DOHH2 (cell line): ENCODE measurements at regions not wholly inside any gene's neighbourhood (a gene's known extent, or its start where the extent isn't known, plus 50 kb on each side); places are given as distances from the start of the nearest gene placed in this dataset.

Source experiments
- H3F3A ChIP-seq: fragments of 200-600 bp; sonication (generic), shearing (Covaris generic); 2 replicates; pipeline ENCODE4 v1.6.0; 2016; ENCODE audit warnings: antibody characterized with exemption, mild to moderate bottlenecking; ENCODE audit not compliant: control insufficient read depth, insufficient read depth
- H3K27ac ChIP-seq: fragments of 200-600 bp; sonication (generic); 2 replicates; pipeline ENCODE4 v1.5.1; 2014; ENCODE audit warnings: low read depth, mild to moderate bottlenecking, low read length, moderate library complexity
- H3K27me3 ChIP-seq: fragments of 200-600 bp; sonication (generic); 2 replicates; pipeline ENCODE4 v1.6.1; 2014; ENCODE audit warnings: mild to moderate bottlenecking, low read length, mixed read lengths; ENCODE audit not compliant: control insufficient read depth
- H3K36me3 ChIP-seq: fragments of 200-600 bp; sonication (generic); 2 replicates; pipeline ENCODE4 v1.6.1; 2014; ENCODE audit warnings: mild to moderate bottlenecking, low read length, moderate library complexity, mixed read lengths; ENCODE audit not compliant: control insufficient read depth
- H3K4me1 ChIP-seq: fragments of 200-600 bp; sonication (generic); 2 replicates; pipeline ENCODE4 v1.6.1; 2014; ENCODE audit warnings: mild to moderate bottlenecking, low read length, mixed read lengths; ENCODE audit not compliant: control insufficient read depth
- H3K4me2 ChIP-seq: fragments of 200-600 bp; sonication (generic); 2 replicates; pipeline ENCODE4 v1.6.0; 2014; ENCODE audit warnings: mild to moderate bottlenecking, low read length, moderate library complexity
- H3K4me3 ChIP-seq: fragments of 200-600 bp; sonication (generic); 2 replicates; pipeline ENCODE4 v1.5.1; 2014; ENCODE audit warnings: mild to moderate bottlenecking, low read length, mixed read lengths
- H3K79me2 ChIP-seq: fragments of 200-600 bp; sonication (generic); 2 replicates; pipeline ENCODE4 v1.6.1; 2014; ENCODE audit warnings: mild to moderate bottlenecking, low read length, mixed read lengths; ENCODE audit not compliant: control insufficient read depth
- H3K9me2 ChIP-seq: fragments of 200-600 bp; sonication (generic); replicated peaks from 2 replicates; pipeline ENCODE4 v1.6.1; 2014; ENCODE audit warnings: mild to moderate bottlenecking, low read length, mixed read lengths; ENCODE audit not compliant: control insufficient read depth
- H3K9me3 ChIP-seq: fragments of 200-600 bp; sonication (generic); 2 replicates; pipeline ENCODE4 v1.6.1; 2014; ENCODE audit warnings: antibody characterized with exemption, low read length, mixed read lengths; ENCODE audit not compliant: control insufficient read depth, insufficient read depth
- H4K20me1 ChIP-seq: fragments of 200-600 bp; sonication (generic); 2 replicates; pipeline ENCODE4 v1.6.0; 2014; ENCODE audit warnings: low read depth, mild to moderate bottlenecking, antibody characterized with exemption, low read length, moderate library complexity; ENCODE audit not compliant: control insufficient read depth, insufficient read depth
- CTCF ChIP-seq: fragments of 200-600 bp; sonication (generic); IDR thresholded peaks from one replicate; pipeline ENCODE4 v1.5.1; 2014; ENCODE audit warnings: antibody characterized with exemption, mild to moderate bottlenecking, low read depth, low read length; ENCODE audit not compliant: poor library complexity, severe bottlenecking
- EZH2phosphoT487 ChIP-seq: fragments of 200-600 bp; sonication (generic); IDR thresholded peaks from 2 replicates; pipeline ENCODE4 v1.6.1; 2017; ENCODE audit warnings: borderline replicate concordance, mild to moderate bottlenecking, antibody characterized with exemption, low read length, moderate library complexity, mixed read lengths

GRCh38 chr21:19343711-19344110, 940.1 kb upstream of the TMPRSS15 start:
- TF ChIP-seq EZH2phosphoT487 (no peak), CTCF (no peak)
- H3K36me3 ChIP-seq = no peaks in the 10 kb centered on the region
- no peak overlapping the region for H3K27ac ChIP-seq
- no peaks in the 10 kb centered on the region for H3K79me2 ChIP-seq
- H3K4me2 ChIP-seq = no peak overlapping the region
- H3K4me1 ChIP-seq = no peaks in the 10 kb centered on the region
- H3K9me3 ChIP-seq = peaks cover 2% of the 10 kb centered on the region; the same call in 1 of the 2 replicates
- no peaks in the 10 kb centered on the region for H3F3A ChIP-seq
- H3K9me2 ChIP-seq = no peaks in the 10 kb centered on the region
- H3K27me3 ChIP-seq = no peaks in the 10 kb centered on the region
- no peaks in the 10 kb centered on the region for H4K20me1 ChIP-seq
- no peak overlapping the region for H3K4me3 ChIP-seq

GRCh38 chr21:19350286-19350685, 946.7 kb upstream of the TMPRSS15 start:
- Histone ChIP-seq H3K9me2 (no peaks in the 10 kb centered on the region), H3K79me2 (no peaks in the 10 kb centered on the region), H3K4me3 (no peak overlapping the region)

GRCh38 chr21:19353256-19353655, 949.7 kb upstream of the TMPRSS15 start:
- no peak for TF ChIP-seq EZH2phosphoT487
- TF ChIP-seq CTCF = no peak
- Histone ChIP-seq H3K36me3 (no peaks in the 10 kb centered on the region), H3K27ac (no peak overlapping the region), H3K27me3 (no peaks in the 10 kb centered on the region), H3F3A (no peaks in the 10 kb centered on the region), H3K4me3 (no peak overlapping the region), H3K4me1 (no peaks in the 10 kb centered on the region), H3K4me2 (no peak overlapping the region), H4K20me1 (no peaks in the 10 kb centered on the region), H3K79me2 (no peaks in the 10 kb centered on the region), H3K9me3 (no peaks in the 10 kb centered on the region), H3K9me2 (no peaks in the 10 kb centered on the region)

More at GRCh38 chr21:19350286-19350685, 946.7 kb upstream of the TMPRSS15 start:
- H3K27ac ChIP-seq = no peak overlapping the region
- H3F3A ChIP-seq = no peaks in the 10 kb centered on the region
- H3K9me3 ChIP-seq = peaks cover 2% of the 10 kb centered on the region; the same call in 1 of the 2 replicates
- H3K36me3 ChIP-seq = no peaks in the 10 kb centered on the region
- no peaks in the 10 kb centered on the region for H3K4me1 ChIP-seq
- H3K27me3 ChIP-seq = no peaks in the 10 kb centered on the region
- no peak overlapping the region for H3K4me2 ChIP-seq
- H4K20me1 ChIP-seq = no peaks in the 10 kb centered on the region
- no peak for TF ChIP-seq EZH2phosphoT487
- TF ChIP-seq CTCF = no peak
